CD4-positive, alpha-beta T cell (primary cell): ENCODE measurements at regions not wholly inside any gene's neighbourhood (a gene's known extent, or its start where the extent isn't known, plus 50 kb on each side); places are given as distances from the start of the nearest gene placed in this dataset.

Source experiments
- ATAC-seq: fragments of 200-7000 bp; cut with Tn5 transposase; one replicate; pipeline ENCODE4 v1.10.0; 2022; ENCODE audit warnings: mild to moderate bottlenecking; ENCODE audit not compliant: poor library complexity
- CTCF ChIA-PET: fragments of 350-600 bp; sonication (Branson Sonifier 250); formaldehyde crosslinking; loops from one replicate; lab custom pipeline; 2021; ENCODE audit warnings: antibody characterized with exemption, inconsistent platforms; lab: Charles Lee
- POLR2A ChIA-PET: fragments of 350-600 bp; sonication (Branson Sonifier 250); formaldehyde crosslinking; loops from one replicate; lab custom pipeline; 2021; ENCODE audit warnings: antibody characterized with exemption, inconsistent platforms; lab: Charles Lee
- DNase-seq, 14 experiments: peaks; one replicate each; pipeline ENCODE4 v3.0.0-alpha.2; 2013 to 2020; ENCODE audit warnings: mixed read lengths in 2 of 14
- H3K27ac ChIP-seq, 2 donors: one replicate each; pipeline versions ENCODE4 v1.5.1 to v1.7.0; 2013; ENCODE audit warnings: low read length in 2 of 2, low read depth in 1 of 2, mild to moderate bottlenecking in 1 of 2
- H3K27me3 ChIP-seq, 2 experiments: 1 replicate in 1 of 2; 2 replicates in 1 of 2; pipeline versions ENCODE4 v1.6.1 to v1.7.0; 2013; ENCODE audit warnings: low read length in 2 of 2, control low read depth in 1 of 2, mild to moderate bottlenecking in 1 of 2, moderate library complexity in 1 of 2; ENCODE audit not compliant: insufficient read depth in 2 of 2, control insufficient read depth in 1 of 2
- H3K36me3 ChIP-seq: one replicate; pipeline ENCODE4 v1.6.1; 2013; ENCODE audit warnings: low read length, control low read depth; ENCODE audit not compliant: insufficient read depth
- H3K4me1 ChIP-seq: one replicate; pipeline ENCODE4 v1.6.1; 2013; ENCODE audit warnings: low read length, control low read depth; ENCODE audit not compliant: insufficient read depth
- H3K4me3 ChIP-seq: one replicate; pipeline ENCODE4 v1.5.1; 2013; ENCODE audit warnings: mild to moderate bottlenecking, low read length, moderate library complexity
- H3K9me3 ChIP-seq, 2 experiments: 1 replicate in 1 of 2; 2 replicates in 1 of 2; pipeline versions ENCODE4 v1.6.1 to v1.7.0; 2013; ENCODE audit warnings: low read length in 2 of 2, mild to moderate bottlenecking in 2 of 2, control low read depth in 1 of 2, moderate library complexity in 1 of 2; ENCODE audit not compliant: control insufficient read depth in 1 of 2, insufficient read depth in 1 of 2
- H3K27ac Mint-ChIP-seq: one replicate; pipeline ENCODE4 v1.8.0; 2020; ENCODE audit warnings: mixed read lengths
- H3K27me3 Mint-ChIP-seq: one replicate; pipeline ENCODE4 v1.8.0; 2021; ENCODE audit warnings: mixed read lengths
- H3K36me3 Mint-ChIP-seq: one replicate; pipeline ENCODE4 v1.8.0; 2021; ENCODE audit warnings: low read depth, mixed read lengths
- H3K4me1 Mint-ChIP-seq: one replicate; pipeline ENCODE4 v1.8.0; 2021; ENCODE audit warnings: low read depth, mixed read lengths
- H3K4me3 Mint-ChIP-seq: one replicate; pipeline ENCODE4 v1.8.0; 2020; ENCODE audit warnings: mild to moderate bottlenecking, mixed read lengths
- H3K9me3 Mint-ChIP-seq: one replicate; pipeline ENCODE4 v1.8.0; 2020; ENCODE audit warnings: mixed read lengths
- intact Hi-C, 2 experiments: fragments of 100-400 bp; cut with DNase I in 1 of 2; cut with micrococcal nuclease in 1 of 2; formaldehyde crosslinking; loops; one replicate each; pipeline versions ENCODE4 v1.15.1 to v1.9.0; 2023 to 2025; cut with DNase I, micrococcal nuclease
- TF ChIP-seq, protein P1 (sequence below): fragments of 200-600 bp; IDR thresholded peaks from one replicate; pipeline ENCODE4 v1.8.0; 2022; ENCODE audit warnings: antibody characterized with exemption, mild to moderate bottlenecking

- H3K9me3 ChIP-seq: no peaks in the 10 kb centered on the region
- intact Hi-C loops: no loop called here
- no peaks in the 10 kb centered on the region for H3K36me3 ChIP-seq
- H3K4me1 Mint-ChIP-seq: no peaks in the 10 kb centered on the region
- H3K27ac ChIP-seq: no peak overlapping the region
- no peak overlapping the region for H3K4me3 ChIP-seq
- ChIA-PET CTCF (no interaction called here), POLR2A (no interaction called here)
- no peaks in the 10 kb centered on the region for H3K36me3 Mint-ChIP-seq
- no peaks in the 10 kb centered on the region for H3K4me1 ChIP-seq
- H3K9me3 Mint-ChIP-seq: no peaks in the 10 kb centered on the region
- H3K27ac Mint-ChIP-seq: no peak overlapping the region
- TF ChIP-seq, protein P1, sequence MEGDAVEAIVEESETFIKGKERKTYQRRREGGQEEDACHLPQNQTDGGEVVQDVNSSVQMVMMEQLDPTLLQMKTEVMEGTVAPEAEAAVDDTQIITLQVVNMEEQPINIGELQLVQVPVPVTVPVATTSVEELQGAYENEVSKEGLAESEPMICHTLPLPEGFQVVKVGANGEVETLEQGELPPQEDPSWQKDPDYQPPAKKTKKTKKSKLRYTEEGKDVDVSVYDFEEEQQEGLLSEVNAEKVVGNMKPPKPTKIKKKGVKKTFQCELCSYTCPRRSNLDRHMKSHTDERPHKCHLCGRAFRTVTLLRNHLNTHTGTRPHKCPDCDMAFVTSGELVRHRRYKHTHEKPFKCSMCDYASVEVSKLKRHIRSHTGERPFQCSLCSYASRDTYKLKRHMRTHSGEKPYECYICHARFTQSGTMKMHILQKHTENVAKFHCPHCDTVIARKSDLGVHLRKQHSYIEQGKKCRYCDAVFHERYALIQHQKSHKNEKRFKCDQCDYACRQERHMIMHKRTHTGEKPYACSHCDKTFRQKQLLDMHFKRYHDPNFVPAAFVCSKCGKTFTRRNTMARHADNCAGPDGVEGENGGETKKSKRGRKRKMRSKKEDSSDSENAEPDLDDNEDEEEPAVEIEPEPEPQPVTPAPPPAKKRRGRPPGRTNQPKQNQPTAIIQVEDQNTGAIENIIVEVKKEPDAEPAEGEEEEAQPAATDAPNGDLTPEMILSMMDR: no peak
- no peak overlapping the region for H3K4me3 Mint-ChIP-seq
- H3K27me3 Mint-ChIP-seq: peaks cover 21% of the 10 kb centered on the region
- ATAC-seq (no peak), DNase-seq (no peak)
- no peaks in the 10 kb centered on the region for H3K27me3 ChIP-seq
Measured at GRCh38 chr16:86783636-86784626, 205.6 kb downstream of the FOXL1 start.

DNA sequence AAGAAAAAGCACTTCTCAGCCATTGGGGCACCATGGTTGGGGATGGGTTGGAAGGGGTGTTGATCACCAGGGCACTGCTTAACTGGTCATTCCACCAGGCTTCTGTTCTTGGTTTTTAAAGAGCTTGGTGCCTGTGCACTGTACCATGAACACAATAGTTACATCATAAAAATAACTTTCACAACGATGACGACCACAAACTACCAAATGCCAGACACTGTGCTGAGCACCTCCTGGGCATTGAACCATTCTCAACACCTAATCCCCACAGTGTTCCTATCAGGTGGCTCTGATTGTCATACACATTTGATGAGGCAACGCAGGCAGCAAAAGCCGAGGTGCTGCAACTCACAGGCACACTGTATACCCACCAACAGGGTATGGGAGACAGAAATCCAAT, 208.0 kb downstream of the FOXL1 start:
- DNase-seq: no peak
- Histone ChIP-seq H3K36me3 (no peaks in the 10 kb centered on the region), H3K4me3 (no peak overlapping the region), H3K4me1 (no peaks in the 10 kb centered on the region), H3K27ac (no peak overlapping the region), H3K9me3 (no peaks in the 10 kb centered on the region), H3K27me3 (no peaks in the 10 kb centered on the region)
- no peak overlapping the region for H3K4me3 Mint-ChIP-seq
- no peaks in the 10 kb centered on the region for H3K36me3 Mint-ChIP-seq
- ATAC-seq: no peak
- intact Hi-C loops: no loop called here
- H3K27me3 Mint-ChIP-seq: peaks cover 12% of the 10 kb centered on the region
- TF ChIP-seq, protein P1: no peak
- no peaks in the 10 kb centered on the region for H3K4me1 Mint-ChIP-seq
- H3K9me3 Mint-ChIP-seq: no peaks in the 10 kb centered on the region
- ChIA-PET POLR2A (no interaction called here), CTCF (no interaction called here)
- no peak overlapping the region for H3K27ac Mint-ChIP-seq

- no peaks in the 10 kb centered on the region for H3K4me1 Mint-ChIP-seq
- H3K9me3 Mint-ChIP-seq: no peaks in the 10 kb centered on the region
- H3K4me3 ChIP-seq: no peak overlapping the region
- CTCF ChIA-PET: no interaction called here
- no peak overlapping the region for H3K27ac ChIP-seq
- TF ChIP-seq, protein P1: no peak
- peaks cover 12% of the 10 kb centered on the region for H3K27me3 Mint-ChIP-seq
- no peaks in the 10 kb centered on the region for H3K4me1 ChIP-seq
- no peak overlapping the region for H3K4me3 Mint-ChIP-seq
- no peaks in the 10 kb centered on the region for H3K27me3 ChIP-seq
- DNase-seq (no peak), ATAC-seq (no peak)
- intact Hi-C loops: no loop called here
- POLR2A ChIA-PET: no interaction called here
- no peaks in the 10 kb centered on the region for H3K9me3 ChIP-seq
- H3K36me3 ChIP-seq: no peaks in the 10 kb centered on the region
- no peak overlapping the region for H3K27ac Mint-ChIP-seq
- no peaks in the 10 kb centered on the region for H3K36me3 Mint-ChIP-seq
Measured at GRCh38 chr16:86786994-86787393, 208.6 kb downstream of the FOXL1 start.
